Smooth muscle cell (in vitro differentiated cells): ENCODE measurements at regions not wholly inside any gene's neighbourhood (a gene's known extent, or its start where the extent isn't known, plus 50 kb on each side); places are given as distances from the start of the nearest gene placed in this dataset.

ENCODE experiments used
- DNase-seq: peaks from one replicate; lab custom pipeline; 2025; ENCODE audit not compliant: unreplicated experiment; lab: John Stamatoyannopoulos, UW
- H2AFZ ChIP-seq: fragments of 200-600 bp; sonication (generic); 2 replicates; pipeline ENCODE4 v1.6.0; 2016; ENCODE audit warnings: antibody characterized with exemption, low read depth, mild to moderate bottlenecking
- H3F3A ChIP-seq: fragments of 200-600 bp; sonication (generic); 2 replicates; pipeline ENCODE4 v1.6.0; 2017; ENCODE audit warnings: antibody characterized with exemption, low read depth
- H3K27ac ChIP-seq: fragments of 200-600 bp; sonication (generic); 2 replicates; pipeline ENCODE4 v1.5.1; 2016; ENCODE audit warnings: low read depth, mild to moderate bottlenecking
- H3K27me3 ChIP-seq: fragments of 200-600 bp; sonication (generic); 2 replicates; pipeline ENCODE4 v1.6.1; 2016; ENCODE audit warnings: low read depth, mild to moderate bottlenecking
- H3K36me3 ChIP-seq: fragments of 200-600 bp; sonication (generic); 2 replicates; pipeline ENCODE4 v1.5.1; 2016; ENCODE audit warnings: low read depth
- H3K4me1 ChIP-seq: fragments of 200-600 bp; sonication (generic); 2 replicates; pipeline ENCODE4 v1.5.1; 2016; ENCODE audit warnings: low read depth
- H3K4me2 ChIP-seq: fragments of 200-600 bp; sonication (generic); 2 replicates; pipeline ENCODE4 v1.6.0; 2016; ENCODE audit warnings: mild to moderate bottlenecking
- H3K4me3 ChIP-seq: fragments of 200-600 bp; sonication (generic); 2 replicates; pipeline ENCODE4 v1.5.1; 2016; ENCODE audit warnings: mild to moderate bottlenecking
- H3K79me2 ChIP-seq: fragments of 200-600 bp; sonication (generic); 2 replicates; pipeline ENCODE4 v1.6.0; 2016; ENCODE audit warnings: low read depth, mild to moderate bottlenecking
- H3K9ac ChIP-seq: fragments of 200-600 bp; sonication (generic); 2 replicates; pipeline ENCODE4 v1.6.0; 2016; ENCODE audit warnings: low read depth
- H3K9me3 ChIP-seq: fragments of 200-600 bp; sonication (generic); replicated peaks from 2 replicates; pipeline ENCODE4 v1.5.1; 2016; ENCODE audit warnings: low read depth
- H4K20me1 ChIP-seq: fragments of 200-600 bp; sonication (generic); 2 replicates; pipeline ENCODE4 v1.6.0; 2016; ENCODE audit warnings: low read depth
- CTCF ChIP-seq: fragments of 200-600 bp; sonication (generic); IDR thresholded peaks from 2 replicates; pipeline ENCODE4 v1.5.1; 2017; ENCODE audit warnings: borderline replicate concordance, mild to moderate bottlenecking, antibody characterized with exemption; ENCODE audit not compliant: insufficient read depth, poor library complexity, severe bottlenecking
- WGBS: methylation state at CpG from one replicate; pipeline ENCODE4 v1.1.7; 2016; ENCODE audit warnings: low lambda C conversion rate; 5-methylcytosine and 5-hydroxymethylcytosine counted together

GRCh38 chr13:80211566-80211965 lies 129.4 kb downstream of the SPRY2 start:
- H3K36me3 ChIP-seq = no peaks in the 10 kb centered on the region
- no peaks in the 10 kb centered on the region for H3K27me3 ChIP-seq
- WGBS = 63% methylated on average over 2 of the region's 2 CpGs
- no peak for DNase-seq
- H2AFZ ChIP-seq = no peak overlapping the region
- H3K9me3 ChIP-seq = no peaks in the 10 kb centered on the region
- H3K79me2 ChIP-seq = no peaks in the 10 kb centered on the region
- H3K4me1 ChIP-seq = no peaks in the 10 kb centered on the region
- no peak overlapping the region for H3K4me2 ChIP-seq
- TF ChIP-seq CTCF = no peak
- H3K9ac ChIP-seq = no peak overlapping the region
- H3K4me3 ChIP-seq = no peak overlapping the region
- H3F3A ChIP-seq = no peaks in the 10 kb centered on the region
- no peak overlapping the region for H3K27ac ChIP-seq
- no peaks in the 10 kb centered on the region for H4K20me1 ChIP-seq

- no peak overlapping the region for H3K27ac ChIP-seq
- no peak for DNase-seq
- H3K9ac ChIP-seq = no peak overlapping the region
- no peak for TF ChIP-seq CTCF
- H3K4me2 ChIP-seq = no peak overlapping the region
- no peaks in the 10 kb centered on the region for H3K4me1 ChIP-seq
- no peaks in the 10 kb centered on the region for H4K20me1 ChIP-seq
- no peaks in the 10 kb centered on the region for H3F3A ChIP-seq
- no peaks in the 10 kb centered on the region for H3K79me2 ChIP-seq
- H3K4me3 ChIP-seq = no peak overlapping the region
- no peaks in the 10 kb centered on the region for H3K36me3 ChIP-seq
- no peaks in the 10 kb centered on the region for H3K9me3 ChIP-seq
- no peak overlapping the region for H2AFZ ChIP-seq
- WGBS = 90% methylated on average over 2 of the region's 2 CpGs
- H3K27me3 ChIP-seq = no peaks in the 10 kb centered on the region
Observed at GRCh38 chr13:80204642-80205041, 136.3 kb downstream of the SPRY2 start.

DNA sequence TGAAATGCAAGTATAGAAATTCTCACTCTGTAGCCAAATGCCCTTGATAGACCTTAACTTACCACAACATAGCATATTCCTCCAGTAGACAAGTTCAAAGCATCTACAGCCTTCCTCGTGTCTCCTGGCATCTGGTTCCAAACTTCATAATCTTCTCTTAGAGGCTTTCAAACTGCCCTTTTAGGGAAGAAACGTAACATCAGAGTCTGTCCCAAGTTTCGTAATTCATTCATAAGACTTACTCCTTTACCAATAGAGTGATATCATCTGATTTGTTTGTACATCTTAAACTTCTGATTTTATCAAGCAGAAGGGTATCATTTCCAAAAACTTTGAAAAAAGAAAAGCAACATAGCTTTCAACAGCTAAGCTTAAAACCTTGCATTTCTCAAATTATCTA lies 137.4 kb downstream of the SPRY2 start:
- H3K27ac ChIP-seq = no peak overlapping the region
- H3K9ac ChIP-seq = no peak overlapping the region
- no peak overlapping the region for H3K4me3 ChIP-seq
- no peaks in the 10 kb centered on the region for H3K9me3 ChIP-seq
- 79% methylated on average over 3 of the region's 3 CpGs for WGBS
- H4K20me1 ChIP-seq = no peaks in the 10 kb centered on the region
- no peaks in the 10 kb centered on the region for H3K36me3 ChIP-seq
- no peaks in the 10 kb centered on the region for H3K79me2 ChIP-seq
- no peaks in the 10 kb centered on the region for H3K4me1 ChIP-seq
- no peaks in the 10 kb centered on the region for H3K27me3 ChIP-seq
- H3K4me2 ChIP-seq = no peak overlapping the region
- no peaks in the 10 kb centered on the region for H3F3A ChIP-seq
- no peak overlapping the region for H2AFZ ChIP-seq
- no peak for TF ChIP-seq CTCF
- DNase-seq = no peak

- no peak overlapping the region for H3K4me3 ChIP-seq
- H3K27ac ChIP-seq = no peak overlapping the region
- 84% methylated on average over 6 of the region's 6 CpGs for WGBS
Observed at GRCh38 chr13:80201694-80202468, 139.0 kb downstream of the SPRY2 start.

More at GRCh38 chr13:80201694-80202468, 139.0 kb downstream of the SPRY2 start:
- H4K20me1 ChIP-seq = no peaks in the 10 kb centered on the region
- no peaks in the 10 kb centered on the region for H3K9me3 ChIP-seq
- H3K4me1 ChIP-seq = no peaks in the 10 kb centered on the region
- H3K36me3 ChIP-seq = no peaks in the 10 kb centered on the region
- no peak overlapping the region for H2AFZ ChIP-seq
- no peak overlapping the region for H3K9ac ChIP-seq
- H3K4me2 ChIP-seq = no peak overlapping the region
- H3K27me3 ChIP-seq = no peaks in the 10 kb centered on the region
- no peaks in the 10 kb centered on the region for H3K79me2 ChIP-seq
- no peaks in the 10 kb centered on the region for H3F3A ChIP-seq
- DNase-seq = no peak
- TF ChIP-seq CTCF = no peak
